BJ (cell line): ENCODE measurements at regions not wholly inside any gene's neighbourhood (a gene's known extent, or its start where the extent isn't known, plus 50 kb on each side); places are given as distances from the start of the nearest gene placed in this dataset.

ENCODE experiments used
- CTCF ChIA-PET: fragments of 350-600 bp; formaldehyde crosslinking; extraction: SDS; loops from one replicate; lab custom pipeline; 2021; ENCODE audit warnings: antibody characterized with exemption, inconsistent platforms; lab: Yijun Ruan, JAX
- POLR2A ChIA-PET: fragments of 300-600 bp; sonication (Branson Sonifier 250); formaldehyde crosslinking; extraction: SDS; loops from one replicate; lab custom pipeline; 2021; ENCODE audit warnings: antibody characterized with exemption; lab: Charles Lee
- DNase-seq: peaks from one replicate; pipeline ENCODE4 v3.0.0-alpha.2; 2011; ENCODE audit warnings: low read depth
- H3K27me3 ChIP-seq: 2 replicates; pipeline ENCODE4 v1.6.0; 2011; ENCODE audit warnings: low read length; ENCODE audit not compliant: control insufficient read depth, insufficient read depth
- H3K36me3 ChIP-seq: 2 replicates; pipeline ENCODE4 v1.5.1; 2011; ENCODE audit warnings: low read length; ENCODE audit not compliant: control insufficient read depth, insufficient read depth
- H3K4me3 ChIP-seq: 2 replicates; pipeline ENCODE4 v1.5.1; 2011; ENCODE audit warnings: low read depth, mild to moderate bottlenecking, control low read depth, low read length
- CTCF ChIP-seq: IDR thresholded peaks from 2 replicates; pipeline ENCODE4 v1.5.1; 2011; ENCODE audit warnings: low read depth, mild to moderate bottlenecking, control low read depth, inconsistent platforms, low read length, moderate library complexity; ENCODE audit not compliant: insufficient read depth

- no peak for DNase-seq
- Histone ChIP-seq H3K36me3 (no peaks in the 10 kb centered on the region), H3K4me3 (no peak overlapping the region), H3K27me3 (no peaks in the 10 kb centered on the region)
- ChIA-PET POLR2A (no interaction called here), CTCF (no interaction called here)
- TF ChIP-seq CTCF, result no peak
These were observed 158.8 kb upstream of the GUCY1A2 start for GRCh38 chr11:107177106-107177477.

- ChIA-PET POLR2A (no interaction called here), CTCF (no interaction called here)
- TF ChIP-seq CTCF, result no peak
- no peak for DNase-seq
- H3K36me3 ChIP-seq, result no peaks in the 10 kb centered on the region
- H3K4me3 ChIP-seq, result no peak overlapping the region
- H3K27me3 ChIP-seq, result no peaks in the 10 kb centered on the region
These were observed 158.2 kb upstream of the GUCY1A2 start for GRCh38 chr11:107176148-107177105.

- ChIA-PET POLR2A (no interaction called here), CTCF (no interaction called here)
- TF ChIP-seq CTCF, result no peak
- no peaks in the 10 kb centered on the region for H3K27me3 ChIP-seq
- no peak overlapping the region for H3K4me3 ChIP-seq
- H3K36me3 ChIP-seq, result no peaks in the 10 kb centered on the region
- no peak for DNase-seq
These were observed 156.6 kb upstream of the GUCY1A2 start for GRCh38 chr11:107174856-107175255.

GRCh38 chr11:107172996-107173395 lies 154.7 kb upstream of the GUCY1A2 start:
- H3K36me3 ChIP-seq, result no peaks in the 10 kb centered on the region
- no peak overlapping the region for H3K4me3 ChIP-seq
- H3K27me3 ChIP-seq, result no peaks in the 10 kb centered on the region
- CTCF ChIA-PET, result no interaction called here
- POLR2A ChIA-PET, result no interaction called here
- no peak for TF ChIP-seq CTCF
- no peak for DNase-seq

GRCh38 chr11:107157809-107158187 lies 139.5 kb upstream of the GUCY1A2 start:
- POLR2A ChIA-PET, result no interaction called here
- H3K36me3 ChIP-seq, result no peaks in the 10 kb centered on the region
- H3K4me3 ChIP-seq, result no peak overlapping the region
- CTCF ChIA-PET, result no interaction called here
- no peaks in the 10 kb centered on the region for H3K27me3 ChIP-seq
- TF ChIP-seq CTCF, result no peak
- DNase-seq, result no peak
